ENCODE measurements at regions not wholly inside any gene's neighbourhood (a gene's known extent, or its start where the extent isn't known, plus 50 kb on each side); places are given as distances from the start of the nearest gene placed in this dataset.

DNA sequence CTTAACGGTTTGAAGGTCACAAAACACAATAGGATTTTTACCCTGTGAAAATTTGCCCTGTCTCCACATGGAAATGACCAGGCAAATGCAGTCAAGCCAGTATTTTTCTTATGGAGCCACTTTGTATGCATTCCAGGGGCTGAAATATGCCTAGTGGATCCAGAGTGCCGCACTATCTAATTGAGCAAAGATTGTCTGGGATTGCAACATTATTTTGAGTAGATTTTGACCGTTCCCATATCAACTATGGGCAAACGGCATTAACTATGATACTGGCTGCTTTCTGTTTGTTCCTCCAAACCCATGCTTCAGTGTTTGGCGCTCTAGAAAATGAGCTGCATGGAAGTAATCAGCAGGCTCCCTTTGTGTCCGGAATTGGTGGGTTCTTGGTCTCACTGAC, 223.0 kb downstream of the BTG1 start:
- TF ChIP-seq, protein P1, sequence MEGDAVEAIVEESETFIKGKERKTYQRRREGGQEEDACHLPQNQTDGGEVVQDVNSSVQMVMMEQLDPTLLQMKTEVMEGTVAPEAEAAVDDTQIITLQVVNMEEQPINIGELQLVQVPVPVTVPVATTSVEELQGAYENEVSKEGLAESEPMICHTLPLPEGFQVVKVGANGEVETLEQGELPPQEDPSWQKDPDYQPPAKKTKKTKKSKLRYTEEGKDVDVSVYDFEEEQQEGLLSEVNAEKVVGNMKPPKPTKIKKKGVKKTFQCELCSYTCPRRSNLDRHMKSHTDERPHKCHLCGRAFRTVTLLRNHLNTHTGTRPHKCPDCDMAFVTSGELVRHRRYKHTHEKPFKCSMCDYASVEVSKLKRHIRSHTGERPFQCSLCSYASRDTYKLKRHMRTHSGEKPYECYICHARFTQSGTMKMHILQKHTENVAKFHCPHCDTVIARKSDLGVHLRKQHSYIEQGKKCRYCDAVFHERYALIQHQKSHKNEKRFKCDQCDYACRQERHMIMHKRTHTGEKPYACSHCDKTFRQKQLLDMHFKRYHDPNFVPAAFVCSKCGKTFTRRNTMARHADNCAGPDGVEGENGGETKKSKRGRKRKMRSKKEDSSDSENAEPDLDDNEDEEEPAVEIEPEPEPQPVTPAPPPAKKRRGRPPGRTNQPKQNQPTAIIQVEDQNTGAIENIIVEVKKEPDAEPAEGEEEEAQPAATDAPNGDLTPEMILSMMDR (IDR thresholded peaks at IDR 0.05; ENCODE audit: low read length): no peak
- no peak for TF ChIP-seq EZH2 (IDR thresholded peaks at IDR 0.05; ENCODE audit: borderline replicate concordance, low read length)
- H3K9ac ChIP-seq (ENCODE audit: low read length): no peak overlapping the region

DNA sequence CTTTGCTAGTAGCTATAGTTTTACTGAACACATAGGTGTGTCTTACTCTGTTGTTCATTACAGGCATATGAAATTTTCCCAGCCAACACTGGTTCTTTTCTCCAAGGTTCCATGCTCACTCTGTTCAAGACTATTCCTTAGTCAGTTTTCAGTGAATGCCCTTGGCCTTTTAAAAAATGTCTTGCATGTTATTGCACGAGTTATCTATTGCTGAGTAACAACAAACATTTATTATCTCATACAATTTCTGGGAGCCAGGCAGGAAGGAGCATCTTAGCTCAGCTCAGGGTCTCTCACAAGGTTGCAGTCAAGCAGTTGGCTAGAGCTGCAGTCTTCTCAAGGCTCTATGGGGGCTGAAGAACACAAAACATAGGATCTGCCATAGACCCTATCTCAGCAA, 223.5 kb downstream of the BTG1 start:
- Histone ChIP-seq H3K9me2 (ENCODE audit: low read depth, low read length) (no peaks in the 10 kb centered on the region), H3K4me1 (ENCODE audit: insufficient read depth, low read length, severe bottlenecking) (no peaks in the 10 kb centered on the region), H3K4me2 (ENCODE audit: low read length) (no peak overlapping the region), H3K9me3 (ENCODE audit: low read length) (no peaks in the 10 kb centered on the region), H3K79me2 (ENCODE audit: insufficient read depth, low read length) (no peaks in the 10 kb centered on the region), H4K20me1 (ENCODE audit: insufficient read depth, low read length) (no peaks in the 10 kb centered on the region), H3K27ac (ENCODE audit: low read depth, low read length, poor library complexity, severe bottlenecking) (no peak overlapping the region), H3F3A (ENCODE audit: insufficient read depth, low read length) (no peaks in the 10 kb centered on the region), H3K27me3 (ENCODE audit: insufficient read depth, low read length) (no peaks in the 10 kb centered on the region), H3K36me3 (ENCODE audit: insufficient read depth, low read length) (no peaks in the 10 kb centered on the region), H3K4me3 (ENCODE audit: low read depth, low read length, poor library complexity, severe bottlenecking) (no peak overlapping the region), H3K9ac (ENCODE audit: low read length) (no peak overlapping the region), H2AFZ (ENCODE audit: low read length) (no peak overlapping the region)
- TF ChIP-seq, protein P1 (IDR thresholded peaks at IDR 0.05; ENCODE audit: low read length): no peak
- no peak for TF ChIP-seq EZH2 (IDR thresholded peaks at IDR 0.05; ENCODE audit: borderline replicate concordance, low read length)

More for the DNA sequence above, 223.0 kb downstream of the BTG1 start:
- no peaks in the 10 kb centered on the region for H3K4me1 ChIP-seq (ENCODE audit: insufficient read depth, low read length, severe bottlenecking)
- H3K4me3 ChIP-seq (ENCODE audit: low read depth, low read length, poor library complexity, severe bottlenecking): no peak overlapping the region
- no peaks in the 10 kb centered on the region for H3K9me3 ChIP-seq (ENCODE audit: low read length)
- no peak overlapping the region for H2AFZ ChIP-seq (ENCODE audit: low read length)
- no peaks in the 10 kb centered on the region for H3K27me3 ChIP-seq (ENCODE audit: insufficient read depth, low read length)
- H3K4me2 ChIP-seq (ENCODE audit: low read length): no peak overlapping the region
- H3F3A ChIP-seq (ENCODE audit: insufficient read depth, low read length): no peaks in the 10 kb centered on the region
- no peaks in the 10 kb centered on the region for H3K79me2 ChIP-seq (ENCODE audit: insufficient read depth, low read length)
- H4K20me1 ChIP-seq (ENCODE audit: insufficient read depth, low read length): no peaks in the 10 kb centered on the region
- H3K27ac ChIP-seq (ENCODE audit: low read depth, low read length, poor library complexity, severe bottlenecking): no peak overlapping the region
- no peaks in the 10 kb centered on the region for H3K36me3 ChIP-seq (ENCODE audit: insufficient read depth, low read length)
- no peaks in the 10 kb centered on the region for H3K9me2 ChIP-seq (ENCODE audit: low read depth, low read length)

DNA sequence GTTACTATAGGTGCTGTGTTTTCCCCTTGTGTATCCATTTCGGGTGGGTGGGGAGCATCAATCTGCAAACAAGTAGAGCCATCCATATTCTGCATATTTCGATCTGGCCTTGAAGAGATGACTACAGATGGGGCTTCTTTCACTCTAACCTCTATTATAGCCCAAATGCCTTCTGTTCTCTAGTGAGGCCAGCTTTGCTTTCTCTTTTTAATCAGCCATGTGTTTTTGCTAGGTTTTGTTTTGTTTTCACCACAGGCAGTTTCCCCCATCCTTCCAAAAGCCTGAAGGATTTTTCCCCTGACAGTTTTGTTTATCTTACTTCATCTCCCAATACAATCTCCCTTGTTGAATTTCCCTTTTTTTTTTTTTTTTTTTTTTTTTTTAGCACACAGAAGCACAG, 224.1 kb downstream of the BTG1 start:
- TF ChIP-seq, protein P1 (IDR thresholded peaks at IDR 0.05; ENCODE audit: low read length): no peak
- TF ChIP-seq EZH2 (IDR thresholded peaks at IDR 0.05; ENCODE audit: borderline replicate concordance, low read length): no peak
- H3K4me1 ChIP-seq (ENCODE audit: insufficient read depth, low read length, severe bottlenecking): no peaks in the 10 kb centered on the region
- H2AFZ ChIP-seq (ENCODE audit: low read length): no peak overlapping the region

More for the DNA sequence above, 224.1 kb downstream of the BTG1 start:
- no peak overlapping the region for H3K9ac ChIP-seq (ENCODE audit: low read length)
- no peaks in the 10 kb centered on the region for H3K27me3 ChIP-seq (ENCODE audit: insufficient read depth, low read length)
- H3K36me3 ChIP-seq (ENCODE audit: insufficient read depth, low read length): no peaks in the 10 kb centered on the region
- no peaks in the 10 kb centered on the region for H4K20me1 ChIP-seq (ENCODE audit: insufficient read depth, low read length)
- no peak overlapping the region for H3K4me3 ChIP-seq (ENCODE audit: low read depth, low read length, poor library complexity, severe bottlenecking)
- H3K27ac ChIP-seq (ENCODE audit: low read depth, low read length, poor library complexity, severe bottlenecking): no peak overlapping the region
- no peaks in the 10 kb centered on the region for H3K79me2 ChIP-seq (ENCODE audit: insufficient read depth, low read length)
- H3K4me2 ChIP-seq (ENCODE audit: low read length): no peak overlapping the region
- H3K9me2 ChIP-seq (ENCODE audit: low read depth, low read length): no peaks in the 10 kb centered on the region
- no peaks in the 10 kb centered on the region for H3F3A ChIP-seq (ENCODE audit: insufficient read depth, low read length)
- H3K9me3 ChIP-seq (ENCODE audit: low read length): no peaks in the 10 kb centered on the region
